ENCODE measurements at regions not wholly inside any gene's neighbourhood (a gene's known extent, or its start where the extent isn't known, plus 50 kb on each side); places are given as distances from the start of the nearest gene placed in this dataset.
A peak's percentile ranks its signal among the peaks of the same experiment; 100 is the strongest.
"Not testable (repeated sequence)": the region's sequence is repeated elsewhere in the genome, so short reads cannot be mapped to it uniquely, and the experiment has no call there.

DNA sequence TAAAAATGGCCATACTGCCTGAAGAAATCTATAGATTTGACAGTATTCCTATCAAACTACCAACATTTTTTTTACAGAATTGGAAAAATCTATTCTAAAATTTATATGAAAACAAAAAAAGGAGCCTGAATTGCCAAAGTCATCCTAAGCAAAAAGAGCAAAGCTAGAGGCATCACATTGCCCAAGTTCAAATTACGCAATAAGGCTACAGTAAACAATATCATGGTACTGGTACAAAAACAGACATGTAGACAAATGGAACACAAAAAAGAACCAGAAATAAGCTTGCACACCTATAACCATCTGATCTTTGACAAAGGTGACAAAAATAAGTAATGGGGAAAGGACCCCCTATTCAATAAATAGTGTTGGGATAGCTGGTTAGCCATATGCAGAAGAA lies 50.2 kb upstream of the THSD7B start:
- FAIRE-seq (no peak), DNase-seq (ENCODE audit: low spot score) (no peak)

DNA sequence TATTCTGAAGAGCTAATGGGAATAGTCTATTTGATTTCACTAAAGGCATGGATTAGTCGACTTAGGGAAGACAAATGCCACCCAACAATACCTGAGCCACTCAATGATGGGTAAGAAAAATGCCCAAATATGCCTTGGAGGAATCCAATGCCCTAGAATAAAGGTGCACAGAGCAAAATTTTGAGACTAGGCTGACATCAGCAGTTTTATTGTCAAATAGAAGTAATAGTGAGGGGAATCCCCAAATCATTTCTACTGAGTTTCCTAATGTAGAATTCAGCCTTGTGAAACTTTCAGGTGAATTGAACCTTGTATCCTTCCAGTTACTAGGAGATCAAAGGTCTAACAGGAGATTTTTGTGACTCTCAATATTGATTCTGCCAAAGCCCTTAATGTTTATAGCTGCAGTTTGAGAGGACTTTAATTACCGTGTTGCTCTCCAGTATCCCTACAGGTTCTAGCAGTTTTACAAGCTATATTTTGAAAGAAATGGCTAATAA lies 50.8 kb upstream of the THSD7B start:
- FAIRE-seq (no peak), DNase-seq (ENCODE audit: low spot score) (no peak)

DNA sequence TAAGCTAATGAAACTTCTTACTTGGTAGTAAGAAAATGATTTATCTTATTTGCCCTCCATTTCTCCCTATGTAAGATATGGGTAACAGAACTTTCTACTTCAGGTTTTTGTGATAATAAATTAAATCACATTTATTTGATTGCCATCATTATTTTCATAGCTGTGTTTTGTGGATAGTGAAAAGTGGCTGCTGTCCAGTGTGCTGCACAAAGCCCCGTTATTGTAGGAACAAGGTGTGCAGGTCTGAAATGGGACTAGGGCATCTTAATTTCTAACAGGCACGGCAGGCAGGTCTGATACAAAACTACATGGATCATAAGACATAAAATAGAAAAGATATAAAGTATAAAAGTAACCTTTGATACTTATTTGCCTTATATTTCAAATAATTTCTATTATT lies 51.6 kb upstream of the THSD7B start:
- no peak for FAIRE-seq
- no peak for DNase-seq (ENCODE audit: low spot score)

DNA sequence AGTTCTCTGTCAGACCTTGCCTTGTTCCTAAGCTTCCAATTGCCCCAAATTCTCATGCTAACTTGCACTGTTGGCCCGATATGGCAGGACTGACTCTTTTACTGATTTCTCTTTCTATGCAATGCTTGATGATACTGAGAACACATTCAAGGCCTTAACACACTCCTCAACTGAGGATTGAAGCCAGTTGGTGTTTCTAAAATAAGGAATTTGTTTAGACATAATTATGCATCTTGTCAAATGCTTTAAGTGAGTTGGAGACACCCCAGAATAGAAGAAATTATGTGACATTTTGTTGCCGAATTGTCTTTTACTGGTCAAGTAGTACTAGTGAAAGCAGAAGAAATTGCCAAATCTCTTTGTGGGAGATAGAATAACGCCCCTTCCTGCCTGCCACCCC lies 60.0 kb upstream of the THSD7B start:
- FAIRE-seq (no peak), DNase-seq (ENCODE audit: low spot score) (no peak)

DNA sequence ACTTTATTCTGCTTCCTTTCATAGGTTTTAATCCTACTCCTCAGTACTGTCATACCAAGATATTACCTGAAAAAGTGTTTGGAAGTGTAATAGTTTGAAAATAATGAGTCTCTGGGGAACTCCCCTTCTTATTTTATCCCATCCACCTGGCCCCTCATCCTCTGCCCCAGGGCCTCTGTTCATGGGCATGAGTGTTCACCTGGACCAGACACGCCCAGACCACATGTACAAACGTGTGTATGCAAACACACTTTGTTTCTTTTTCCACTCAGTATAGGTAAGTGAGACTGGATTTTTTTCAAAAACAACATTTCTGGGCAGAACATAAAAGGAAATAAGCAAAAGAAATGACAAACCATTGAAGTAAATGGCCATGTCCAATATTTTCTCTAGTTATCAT lies 62.1 kb upstream of the THSD7B start:
- DNase-seq (ENCODE audit: low spot score) (no peak), FAIRE-seq (no peak)

DNA sequence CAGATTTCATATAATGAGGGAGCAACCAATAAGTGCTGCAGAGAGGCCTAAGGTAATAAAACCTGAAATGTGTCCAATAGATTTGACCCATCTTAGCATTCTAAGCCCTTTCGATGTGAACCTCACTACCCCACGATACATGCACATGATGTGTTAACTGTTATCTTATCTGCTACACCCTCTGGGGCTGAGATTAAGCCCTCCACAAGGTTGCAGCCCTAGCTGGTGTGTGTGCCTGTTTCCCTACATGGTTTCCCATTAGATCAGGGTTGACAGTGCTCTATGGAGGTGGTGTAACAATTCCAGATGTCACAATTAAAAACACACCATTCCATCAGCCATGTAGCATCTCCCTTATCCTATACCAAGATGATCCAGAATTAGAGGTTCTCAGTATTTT lies 68.9 kb upstream of the THSD7B start:
- no peak for FAIRE-seq
- DNase-seq (ENCODE audit: low spot score) = no peak

DNA sequence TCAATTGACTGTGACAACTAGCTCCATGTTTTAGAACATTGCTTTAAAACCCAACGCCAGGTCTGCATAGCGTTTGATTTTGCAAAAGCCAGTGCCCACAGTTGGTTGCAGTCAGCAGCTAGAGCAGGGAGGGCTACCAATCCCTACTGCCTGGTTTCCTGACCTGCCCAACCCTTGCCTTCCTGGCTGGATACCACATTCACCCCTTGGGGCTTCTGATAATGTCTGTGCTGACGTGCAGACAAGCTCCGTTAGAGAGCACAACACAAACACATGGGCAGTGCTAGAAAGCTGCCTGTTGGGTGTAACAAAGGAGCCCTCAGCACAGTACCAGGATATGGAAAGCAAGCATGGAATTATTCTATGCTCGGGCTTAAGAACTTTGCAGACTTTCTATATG lies 71.4 kb upstream of the THSD7B start:
- no peak for FAIRE-seq
- no peak for DNase-seq (ENCODE audit: low spot score)

DNA sequence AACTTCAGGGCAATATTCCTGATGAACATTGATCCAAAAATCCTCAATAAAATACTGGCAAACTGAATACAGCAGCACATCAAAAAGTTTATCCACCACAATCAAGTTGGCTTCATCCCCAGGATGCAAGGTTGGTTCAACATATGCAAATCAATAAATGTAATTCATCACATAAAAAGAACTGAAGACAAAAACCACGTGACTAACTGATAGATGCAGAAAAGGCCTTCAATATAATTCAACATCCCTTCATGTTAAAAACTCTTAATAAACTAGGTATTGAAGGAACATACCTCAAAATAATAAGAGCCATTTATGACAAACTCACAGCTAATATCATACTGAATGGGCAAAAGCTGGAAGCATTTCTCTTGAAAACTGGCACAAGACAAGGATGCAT lies 85.3 kb upstream of the THSD7B start:
- FAIRE-seq; DNase-seq (ENCODE audit: low spot score): not testable (repeated sequence)

DNA sequence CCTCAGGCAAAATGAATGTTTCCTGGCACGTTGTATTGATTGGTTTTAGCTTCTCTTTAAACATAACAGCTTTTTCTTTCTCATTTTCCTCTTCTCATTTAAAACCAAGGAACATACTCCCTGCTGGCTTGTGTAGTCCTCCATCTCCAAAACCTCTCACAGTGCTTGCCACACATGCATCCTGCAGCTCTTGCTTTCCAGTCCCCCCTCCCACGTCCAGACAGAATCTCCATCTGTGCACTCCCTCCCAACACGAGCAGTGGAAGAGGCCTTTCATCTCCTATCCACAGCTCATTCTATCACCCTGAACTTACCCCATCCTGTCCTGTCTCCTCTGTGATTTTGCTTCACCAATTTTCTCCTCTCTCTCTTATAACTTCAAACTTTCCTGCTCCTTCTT lies 99.6 kb upstream of the THSD7B start:
- FAIRE-seq (no peak), DNase-seq (ENCODE audit: low spot score) (no peak)

DNA sequence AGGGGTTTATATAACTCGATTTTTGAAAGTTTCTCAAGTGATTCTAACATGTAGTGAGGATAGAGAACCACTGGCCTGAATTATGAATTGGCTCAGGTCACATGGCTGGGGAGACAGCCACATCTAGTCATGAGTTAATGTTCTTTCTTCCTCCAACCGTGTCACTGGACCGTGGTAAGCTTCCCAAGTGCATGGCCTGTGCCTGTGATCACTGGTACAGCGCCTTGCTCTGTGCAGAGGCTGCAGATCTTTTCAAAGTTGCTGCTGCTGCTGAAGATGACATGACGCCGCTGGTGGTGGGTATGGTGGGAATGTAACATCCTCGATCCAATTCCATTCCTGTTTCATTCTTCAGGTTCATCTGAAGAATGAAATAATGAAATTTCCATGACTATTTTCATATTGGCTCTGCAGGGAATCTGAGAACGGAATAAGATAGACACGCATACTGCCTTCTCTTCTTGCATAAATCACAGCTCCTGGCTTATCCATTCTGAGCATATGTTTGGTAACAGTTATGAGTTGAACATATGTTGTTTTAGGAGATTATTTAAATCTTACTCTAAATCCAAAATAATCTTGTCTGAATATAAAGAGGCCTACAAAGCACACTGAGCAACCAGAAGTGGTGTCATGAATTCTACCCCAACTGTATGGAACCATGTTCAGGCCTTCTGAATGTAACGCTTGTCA lies 100.5 kb upstream of the THSD7B start:
- FAIRE-seq = no peak
- DNase-seq (ENCODE audit: low spot score) = no peak

DNA sequence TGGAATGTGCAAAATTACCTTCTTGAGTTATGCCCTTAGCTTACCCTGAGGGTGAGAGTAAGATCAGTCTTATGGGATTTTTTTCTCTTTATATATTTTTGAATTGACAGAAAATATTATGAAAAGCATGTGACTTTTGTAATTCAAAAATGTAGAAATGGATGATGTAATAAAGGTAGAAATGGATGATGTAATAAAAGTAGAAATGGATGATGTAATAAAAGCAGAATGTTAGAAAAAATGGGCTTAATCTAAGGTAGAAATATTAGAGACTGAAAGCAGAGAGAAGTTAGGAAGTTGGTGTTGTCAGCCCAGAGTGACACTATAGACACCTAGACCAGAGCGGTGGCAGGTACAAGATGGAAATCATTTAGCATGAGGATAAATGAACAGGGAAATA lies 107.1 kb upstream of the THSD7B start:
- FAIRE-seq = no peak
- no peak for DNase-seq (ENCODE audit: low spot score)

DNA sequence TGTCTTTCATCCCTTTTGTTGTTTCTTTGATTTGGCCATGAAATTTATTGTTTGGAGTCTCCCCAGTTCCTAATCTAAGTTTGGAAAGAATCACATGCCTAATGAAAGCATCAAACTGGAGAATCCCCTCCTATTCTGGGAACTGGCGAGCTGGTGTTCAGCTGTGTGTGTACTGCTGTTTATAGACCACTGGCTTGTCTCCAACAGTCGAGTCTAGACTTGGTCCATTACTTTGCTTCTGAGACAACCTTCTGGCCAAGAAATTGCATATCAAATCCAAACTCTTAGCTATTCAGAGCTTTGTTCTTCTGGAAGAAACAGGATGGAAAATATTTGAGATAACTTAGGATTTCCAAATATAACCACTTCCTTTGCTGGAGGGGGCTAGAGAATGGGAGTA lies 111.5 kb upstream of the THSD7B start:
- FAIRE-seq = no peak
- no peak for DNase-seq (ENCODE audit: low spot score)

DNA sequence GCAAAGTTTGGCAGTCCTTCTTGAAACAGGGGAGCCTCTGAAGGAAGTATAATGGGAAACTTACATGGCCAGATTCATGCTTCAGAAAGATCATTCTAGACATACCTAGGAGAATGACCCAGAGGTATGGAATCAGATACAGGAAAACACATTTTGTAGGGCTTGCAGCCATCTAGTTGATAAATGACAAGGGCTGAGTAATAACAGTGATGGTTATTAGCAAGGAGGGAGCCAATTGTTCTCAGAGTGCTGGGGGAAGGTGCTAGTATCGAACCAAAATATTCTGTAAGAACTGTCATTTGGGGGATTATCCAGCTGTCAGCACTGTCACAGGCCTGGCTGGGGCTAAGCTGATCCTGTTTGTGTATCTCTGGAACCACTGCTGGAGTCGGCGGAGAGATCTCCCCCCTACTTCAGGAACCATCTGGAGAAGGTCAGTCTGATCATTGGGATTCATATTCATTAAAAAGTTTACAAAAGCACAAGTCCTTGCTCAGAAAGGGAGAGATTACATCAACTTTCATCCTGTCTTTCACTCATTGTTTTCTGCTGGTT lies 113.8 kb upstream of the THSD7B start:
- no peak for FAIRE-seq
- no peak for DNase-seq (ENCODE audit: low spot score)

DNA sequence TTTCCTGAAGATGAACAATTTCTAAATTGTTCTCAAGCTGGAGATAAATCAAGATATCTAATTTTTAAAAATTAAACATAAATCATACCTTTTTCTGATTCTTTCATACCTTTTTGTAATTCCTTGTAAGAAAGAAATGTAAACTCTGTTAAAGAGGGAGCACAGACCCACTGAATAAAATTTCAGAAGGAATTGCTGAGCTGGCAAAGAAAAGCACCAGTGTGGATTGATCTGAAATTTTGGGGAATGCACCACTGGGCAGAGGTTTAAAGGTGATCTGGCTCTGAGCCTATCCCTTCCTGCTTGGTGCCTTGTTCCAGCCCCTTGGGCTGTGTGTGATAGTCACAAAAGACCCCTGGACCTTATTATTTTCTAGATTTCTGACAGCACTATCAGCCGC lies 118.3 kb upstream of the THSD7B start:
- no peak for FAIRE-seq

DNA sequence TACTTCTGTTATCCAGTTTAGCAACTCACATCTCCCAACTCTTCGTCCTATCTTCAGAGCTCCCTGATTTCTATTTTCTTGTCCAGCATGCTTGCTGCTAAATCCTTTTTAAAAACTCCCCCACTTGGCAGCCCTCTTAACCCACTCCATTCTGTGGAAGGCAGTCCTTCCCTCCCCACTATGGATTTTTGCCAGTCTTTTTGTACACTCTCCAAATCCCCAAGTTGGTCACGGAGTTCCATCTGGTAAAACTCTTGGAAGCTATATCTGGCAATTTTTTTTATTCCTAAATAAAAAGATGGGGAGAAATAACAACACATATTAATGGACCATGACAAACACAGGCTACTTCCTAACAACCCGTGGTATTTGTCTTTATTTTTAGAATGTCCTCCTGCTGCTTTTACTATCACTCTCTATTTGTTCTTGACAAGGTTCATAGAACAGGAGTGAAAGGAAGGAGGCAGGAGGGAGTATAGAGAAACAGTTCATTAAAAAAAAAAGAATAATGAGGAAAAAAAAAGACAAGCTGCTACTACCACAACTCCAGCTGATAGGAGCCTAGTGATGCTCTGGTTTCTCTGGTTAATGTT lies 120.0 kb upstream of the THSD7B start:
- no peak for FAIRE-seq
- no peak for DNase-seq (ENCODE audit: low spot score)

More for the DNA sequence above, 118.3 kb upstream of the THSD7B start:
- DNase-seq (ENCODE audit: low spot score) = no peak

DNA sequence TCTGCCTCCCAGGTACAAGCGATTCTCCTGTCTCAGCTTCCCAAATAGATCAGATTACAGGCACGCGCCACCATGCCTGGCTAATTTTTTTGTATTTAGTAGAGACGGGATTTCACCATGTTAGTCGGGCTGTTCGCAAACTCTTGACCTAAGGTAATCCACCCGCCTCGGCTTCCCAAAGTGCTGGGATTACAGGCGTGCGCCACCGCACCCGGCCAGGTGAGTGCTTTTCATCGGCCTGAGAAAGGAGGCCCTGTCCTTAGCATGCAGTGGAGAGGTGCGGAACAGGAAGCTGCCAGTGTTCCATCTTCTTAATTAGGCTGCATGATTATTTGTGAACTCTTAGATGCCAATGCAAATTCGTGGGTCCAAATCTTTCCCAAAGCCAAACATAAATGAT lies 125.7 kb upstream of the THSD7B start:
- FAIRE-seq (no peak), DNase-seq (ENCODE audit: low spot score) (no peak)

DNA sequence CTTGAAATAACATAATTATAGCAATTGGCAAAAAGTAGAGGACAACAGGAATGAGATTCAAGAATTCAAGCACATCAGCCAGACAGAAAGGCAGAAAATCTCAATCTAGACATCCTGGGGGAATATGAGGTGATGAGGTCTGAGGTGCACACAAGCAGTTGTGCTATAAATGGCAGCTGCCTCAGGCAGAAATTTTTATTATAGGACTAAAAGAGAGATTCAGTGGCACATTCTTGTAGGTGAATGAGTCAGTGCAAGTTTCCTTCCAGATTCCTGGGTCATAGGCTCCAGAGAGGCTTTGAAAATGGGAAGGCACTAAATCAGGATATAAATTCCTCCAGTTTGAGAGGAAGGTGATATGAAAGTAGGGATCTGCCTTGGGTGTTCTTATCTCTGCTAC lies 127.2 kb upstream of the THSD7B start:
- DNase-seq (ENCODE audit: low spot score) (no peak), FAIRE-seq (no peak)

DNA sequence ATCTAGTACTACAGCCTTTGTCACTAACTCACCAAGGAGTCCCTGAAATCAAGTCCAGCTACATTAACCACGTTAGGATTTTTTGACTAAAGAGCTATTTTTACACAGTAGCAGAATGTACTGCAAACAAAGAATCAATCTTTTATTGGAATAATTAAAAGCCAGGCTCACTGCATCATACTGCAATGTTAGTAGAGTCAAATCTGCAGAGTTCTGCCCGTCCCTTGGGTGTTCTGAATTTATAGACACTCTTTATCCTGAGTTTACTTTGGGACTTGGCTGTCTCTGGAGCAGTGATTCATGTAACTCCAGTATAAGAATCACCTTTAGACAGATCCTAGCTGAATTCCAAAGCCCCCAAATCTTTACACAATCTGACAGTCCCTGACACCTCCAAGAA lies 127.9 kb upstream of the THSD7B start:
- DNase-seq (ENCODE audit: low spot score) (no peak), FAIRE-seq (no peak)

DNA sequence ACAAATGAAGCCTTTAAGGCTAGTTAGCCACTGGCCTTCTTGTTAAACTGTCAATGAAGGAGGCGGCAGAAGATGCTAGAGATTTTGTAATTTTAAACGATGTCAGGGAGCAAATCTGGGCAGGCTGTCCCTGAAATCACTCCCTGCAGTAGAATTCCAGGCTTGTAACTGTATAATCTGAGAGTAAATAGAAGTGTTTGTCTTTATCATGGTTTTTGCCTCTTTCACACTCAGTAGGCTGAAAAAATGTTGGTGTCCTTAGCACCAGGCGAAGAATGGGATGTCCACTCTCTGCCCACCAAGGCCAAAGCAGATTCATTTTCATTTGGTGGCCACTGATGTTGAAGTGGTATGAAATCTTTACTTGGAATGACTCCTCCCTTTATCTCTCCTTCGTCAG lies 136.9 kb upstream of the THSD7B start:
- DNase-seq (ENCODE audit: low spot score) = no peak
- no peak for FAIRE-seq

DNA sequence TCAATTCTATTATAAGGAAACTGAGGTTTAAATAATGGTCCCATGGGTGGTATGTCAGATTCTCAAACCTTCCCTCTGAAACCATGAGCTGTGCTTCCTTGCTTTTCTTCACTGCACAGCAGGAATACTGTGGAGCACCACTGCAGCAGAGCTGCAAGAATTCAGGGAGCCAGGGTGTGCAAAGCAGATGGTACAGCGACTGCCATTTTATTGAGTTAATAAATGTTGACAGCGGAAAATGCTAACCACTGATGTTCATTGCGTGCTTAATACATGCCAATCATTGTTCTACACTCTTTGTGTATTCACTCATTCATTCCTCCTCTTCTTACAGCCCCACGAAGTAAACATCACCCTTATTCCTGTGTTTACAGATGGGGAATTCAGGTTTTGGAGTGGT lies 152.2 kb upstream of the THSD7B start:
- no peak for FAIRE-seq
- no peak for DNase-seq (ENCODE audit: low spot score)

DNA sequence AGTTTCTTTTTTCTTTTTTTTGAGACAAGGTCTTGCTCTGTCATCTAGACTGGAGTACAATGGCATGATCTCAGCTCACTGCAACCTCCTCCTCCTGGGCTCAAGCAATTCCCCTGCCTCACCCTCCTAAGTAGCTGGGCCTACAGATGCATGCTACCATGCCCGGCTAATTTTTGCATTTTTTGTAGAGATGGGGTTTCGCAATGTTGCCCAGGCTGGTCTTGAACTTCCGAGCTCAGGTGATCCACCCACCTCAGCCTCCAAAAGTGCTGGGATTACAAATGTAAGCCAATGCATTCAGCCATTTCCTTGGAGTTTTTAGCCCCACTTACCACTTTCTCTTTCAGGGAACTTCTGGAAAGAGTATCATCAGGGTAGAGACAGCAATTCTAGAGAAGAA lies 153.3 kb upstream of the THSD7B start:
- no peak for DNase-seq (ENCODE audit: low spot score)
- no peak for FAIRE-seq

DNA sequence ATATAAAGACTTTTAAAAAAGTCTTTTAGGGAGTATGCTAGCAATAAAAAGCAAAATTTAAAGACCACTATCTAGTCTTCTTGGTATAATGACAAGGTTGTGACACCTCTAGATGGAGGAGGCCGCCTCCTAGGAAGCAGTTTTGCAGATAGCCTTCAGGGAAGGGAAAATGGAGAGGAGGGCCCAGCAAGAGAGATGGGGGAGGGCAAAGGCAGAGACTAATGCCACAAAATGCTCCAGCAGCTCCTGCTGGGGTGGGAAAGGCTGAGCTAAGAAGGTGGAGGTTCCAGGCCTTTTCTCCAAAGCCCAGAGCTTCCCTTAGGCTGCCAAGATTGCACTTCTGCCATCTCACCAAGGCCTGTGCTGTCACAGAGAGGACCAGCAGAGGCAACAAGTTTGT lies 153.9 kb upstream of the THSD7B start:
- FAIRE-seq = no peak

DNA sequence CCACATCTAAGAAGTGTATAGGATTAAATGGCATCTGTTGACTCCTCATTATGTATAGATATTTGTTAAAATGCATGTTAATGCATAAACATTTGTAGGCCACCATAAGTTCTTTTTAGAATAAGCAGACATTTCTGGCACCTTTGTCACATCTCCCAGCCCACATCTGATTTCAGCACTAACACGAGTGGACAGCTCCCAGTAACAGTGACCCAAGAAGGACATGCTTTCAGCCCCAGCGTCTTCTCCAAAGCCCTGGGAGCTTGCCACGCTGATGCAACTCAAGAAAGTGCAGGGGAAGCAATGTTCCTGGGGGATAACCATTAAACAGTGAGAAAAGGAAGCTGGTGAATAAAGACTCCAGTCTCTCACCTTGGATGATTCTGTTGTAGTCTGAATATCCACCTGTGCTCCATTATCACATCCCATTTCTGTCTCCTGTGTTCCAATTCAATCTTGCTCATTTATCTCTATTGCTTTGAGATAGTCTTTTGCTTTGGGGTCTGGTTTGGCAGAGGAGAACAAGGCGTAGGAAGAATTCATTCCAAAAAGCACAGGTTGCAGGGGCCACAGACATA lies 182.6 kb upstream of the THSD7B start:
- DNase-seq (ENCODE audit: low spot score) = peak; percentile 44
- no peak for FAIRE-seq

More for the DNA sequence above, 153.9 kb upstream of the THSD7B start:
- no peak for DNase-seq (ENCODE audit: low spot score)

Data from urothelium cell line (cell line).